Upper lobe of left lung (tissue), 4 donors: ENCODE measurements at regions not wholly inside any gene's neighbourhood (a gene's known extent, or its start where the extent isn't known, plus 50 kb on each side); places are given as distances from the start of the nearest gene placed in this dataset.

Experiments used
- CTCF ChIP-seq, 6 experiments: fragments of 450-650 bp in 4 of 6; fragments of 200-600 bp in 2 of 6; sonication (generic) in 2 of 6; IDR thresholded peaks; one replicate each; pipeline ENCODE4 v1.5.1; 2016 to 2019; ENCODE audit warnings: antibody characterized with exemption in 6 of 6
- POLR2A ChIP-seq, 4 donors: fragments of 450-650 bp; IDR thresholded peaks; one replicate each; pipeline ENCODE4 v1.5.1; 2016 to 2017; ENCODE audit warnings: antibody characterized with exemption in 4 of 4, mild to moderate bottlenecking in 2 of 4
- POLR2AphosphoS5 ChIP-seq, 2 donors: sonication (generic); formaldehyde crosslinking; IDR thresholded peaks; one replicate each; pipeline ENCODE4 v1.5.1; 2017; ENCODE audit warnings: antibody characterized with exemption in 2 of 2

- no peak for TF ChIP-seq CTCF (IDR thresholded peaks at IDR 0.05)
- TF ChIP-seq POLR2AphosphoS5 (IDR thresholded peaks at IDR 0.05) = no peak
- no peak for TF ChIP-seq POLR2A (IDR thresholded peaks at IDR 0.05)
These were observed 355.5 kb upstream of the SUCLG2 start for GRCh38 chr3:68009900-68010299.
